ENCODE measurements at regions not wholly inside any gene's neighbourhood (a gene's known extent, or its start where the extent isn't known, plus 50 kb on each side); places are given as distances from the start of the nearest gene placed in this dataset.
"Not testable (repeated sequence)": the region's sequence is repeated elsewhere in the genome, so short reads cannot be mapped to it uniquely, and the experiment has no call there.

- no peak overlapping the region for H3K4me3 ChIP-seq (ENCODE audit: low read depth, low read length)
- TF ChIP-seq, protein P1, sequence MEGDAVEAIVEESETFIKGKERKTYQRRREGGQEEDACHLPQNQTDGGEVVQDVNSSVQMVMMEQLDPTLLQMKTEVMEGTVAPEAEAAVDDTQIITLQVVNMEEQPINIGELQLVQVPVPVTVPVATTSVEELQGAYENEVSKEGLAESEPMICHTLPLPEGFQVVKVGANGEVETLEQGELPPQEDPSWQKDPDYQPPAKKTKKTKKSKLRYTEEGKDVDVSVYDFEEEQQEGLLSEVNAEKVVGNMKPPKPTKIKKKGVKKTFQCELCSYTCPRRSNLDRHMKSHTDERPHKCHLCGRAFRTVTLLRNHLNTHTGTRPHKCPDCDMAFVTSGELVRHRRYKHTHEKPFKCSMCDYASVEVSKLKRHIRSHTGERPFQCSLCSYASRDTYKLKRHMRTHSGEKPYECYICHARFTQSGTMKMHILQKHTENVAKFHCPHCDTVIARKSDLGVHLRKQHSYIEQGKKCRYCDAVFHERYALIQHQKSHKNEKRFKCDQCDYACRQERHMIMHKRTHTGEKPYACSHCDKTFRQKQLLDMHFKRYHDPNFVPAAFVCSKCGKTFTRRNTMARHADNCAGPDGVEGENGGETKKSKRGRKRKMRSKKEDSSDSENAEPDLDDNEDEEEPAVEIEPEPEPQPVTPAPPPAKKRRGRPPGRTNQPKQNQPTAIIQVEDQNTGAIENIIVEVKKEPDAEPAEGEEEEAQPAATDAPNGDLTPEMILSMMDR (IDR thresholded peaks at IDR 0.05; ENCODE audit: insufficient read depth, low read depth, low read length) = no peak
- DNase-seq (ENCODE audit: low read depth) = no peak
Observed at GRCh38 chr5:13346401-13346800, 598.1 kb downstream of the DNAH5 start.

DNA sequence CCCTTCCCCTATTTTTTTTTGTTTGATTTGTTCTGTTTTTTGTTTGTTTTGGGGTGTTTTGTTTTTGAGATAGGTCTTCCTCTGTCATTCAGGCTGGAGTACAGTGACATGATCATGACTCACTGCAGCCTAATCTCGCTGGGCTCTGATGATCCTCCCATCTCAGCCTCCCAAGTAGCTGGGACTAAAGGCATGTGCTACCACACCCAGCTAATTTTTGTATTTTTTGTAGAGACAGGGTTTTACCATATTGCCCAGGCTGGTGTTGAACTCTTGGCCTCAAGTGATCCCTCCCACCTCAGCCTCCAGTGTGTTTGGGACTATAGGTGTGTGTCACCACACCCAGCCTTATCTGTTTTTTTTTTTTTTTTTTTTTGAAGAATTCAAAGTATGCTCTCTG is 605.4 kb downstream of the DNAH5 start:
- TF ChIP-seq, protein P1 (IDR thresholded peaks at IDR 0.05; ENCODE audit: insufficient read depth, low read depth, low read length) = no peak
- H3K4me3 ChIP-seq (ENCODE audit: low read depth, low read length) = no peak overlapping the region
- no peak for DNase-seq (ENCODE audit: low read depth)

DNA sequence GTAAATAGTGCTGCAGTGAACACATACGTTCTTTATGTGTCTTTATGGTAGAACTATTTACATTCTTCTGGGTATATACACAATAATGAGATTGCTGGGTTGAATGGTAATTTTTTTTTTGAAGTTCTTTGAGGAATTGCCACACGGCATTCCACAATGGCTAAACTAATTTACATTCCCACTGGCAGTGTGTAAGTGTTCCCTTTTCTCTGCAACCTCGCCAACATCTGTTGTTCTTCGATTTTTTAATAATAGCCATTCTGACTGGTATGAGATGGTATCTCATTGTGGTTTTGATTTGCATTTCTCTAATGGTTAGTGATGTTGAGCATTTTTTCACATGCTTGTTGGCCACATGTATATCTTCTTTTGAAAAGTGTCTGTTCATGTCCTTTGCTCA is 609.5 kb downstream of the DNAH5 start:
- H3K4me3 ChIP-seq (ENCODE audit: low read depth, low read length); DNase-seq (ENCODE audit: low read depth): not testable (repeated sequence)

GRCh38 chr5:13331585-13331984 is 612.9 kb downstream of the DNAH5 start:
- no peak for DNase-seq (ENCODE audit: low read depth)
- H3K4me3 ChIP-seq (ENCODE audit: low read depth, low read length) = no peak overlapping the region
- TF ChIP-seq, protein P1 (IDR thresholded peaks at IDR 0.05; ENCODE audit: insufficient read depth, low read depth, low read length) = no peak

- no peak overlapping the region for H3K4me3 ChIP-seq (ENCODE audit: low read depth, low read length)
- TF ChIP-seq, protein P1 (IDR thresholded peaks at IDR 0.05; ENCODE audit: insufficient read depth, low read depth, low read length) = no peak
- no peak for DNase-seq (ENCODE audit: low read depth)
Observed at GRCh38 chr5:13328316-13328715, 616.2 kb downstream of the DNAH5 start.

DNA sequence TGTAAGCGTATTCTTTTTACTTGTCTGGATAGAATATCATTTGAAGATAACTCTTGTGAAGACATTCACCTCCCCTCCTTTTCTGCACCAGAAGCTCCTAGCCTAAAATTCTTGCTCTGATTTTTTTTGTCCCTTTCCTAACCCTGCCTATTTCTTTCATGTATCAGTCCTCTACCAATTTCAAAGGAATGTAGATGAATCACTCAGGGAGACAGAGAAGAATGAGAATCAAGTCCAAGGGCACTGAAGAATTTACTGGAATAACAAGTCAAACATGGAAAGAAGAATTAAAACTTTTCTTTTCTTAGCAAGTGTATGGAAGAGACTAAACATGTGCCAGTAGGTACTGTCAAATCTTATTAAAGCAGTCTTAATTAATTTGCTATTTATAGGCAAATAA is 618.7 kb downstream of the DNAH5 start:
- TF ChIP-seq, protein P1 (IDR thresholded peaks at IDR 0.05; ENCODE audit: insufficient read depth, low read depth, low read length) = no peak
- no peak for DNase-seq (ENCODE audit: low read depth)
- H3K4me3 ChIP-seq (ENCODE audit: low read depth, low read length) = no peak overlapping the region

DNA sequence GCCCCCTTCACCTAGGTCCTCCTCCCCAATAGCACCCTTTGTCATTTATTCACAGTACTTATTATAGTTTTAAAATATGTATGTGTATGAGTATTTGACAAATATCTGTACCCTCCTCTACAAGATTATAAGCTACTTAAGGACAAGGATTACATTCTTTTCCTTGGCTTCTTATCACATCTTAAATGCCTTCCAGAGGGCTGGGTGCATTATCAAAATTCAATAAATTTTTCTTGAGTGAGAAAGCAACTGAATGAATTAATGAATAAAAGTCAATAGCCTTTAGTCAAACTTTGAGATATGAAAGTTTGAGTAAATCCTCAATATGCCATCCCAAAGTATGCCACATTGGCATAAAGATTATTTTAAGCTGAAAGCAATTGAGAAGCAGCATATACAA is 621.7 kb downstream of the DNAH5 start:
- no peak for DNase-seq (ENCODE audit: low read depth)
- TF ChIP-seq, protein P1 (IDR thresholded peaks at IDR 0.05; ENCODE audit: insufficient read depth, low read depth, low read length) = no peak
- no peak overlapping the region for H3K4me3 ChIP-seq (ENCODE audit: low read depth, low read length)

Data from fibroblast of villous mesenchyme (primary cell).